ENCODE measurements at regions not wholly inside any gene's neighbourhood (a gene's known extent, or its start where the extent isn't known, plus 50 kb on each side); places are given as distances from the start of the nearest gene placed in this dataset.
"Not testable (repeated sequence)": the region's sequence is repeated elsewhere in the genome, so short reads cannot be mapped to it uniquely, and the experiment has no call there.

DNA sequence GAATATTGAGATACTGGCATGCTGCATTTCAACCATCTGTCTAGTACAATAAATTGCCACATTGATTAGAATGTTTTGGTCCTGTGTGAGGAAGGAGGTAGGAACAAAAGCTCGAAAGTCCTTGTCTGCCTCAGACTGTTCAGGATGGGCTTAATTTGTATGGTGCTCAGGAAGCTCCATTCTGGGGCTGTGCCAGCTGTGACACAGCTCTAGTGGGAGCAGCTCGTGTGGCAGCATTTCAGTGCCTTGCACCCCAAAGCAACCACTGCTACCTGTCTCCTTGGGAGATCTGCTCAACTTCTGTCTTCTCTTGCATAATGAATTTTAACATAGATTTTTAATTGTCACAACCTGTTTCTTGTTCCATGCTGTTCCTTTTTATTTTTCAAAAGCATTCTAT, 144.4 kb upstream of the THUMPD2 start:
- no peak for DNase-seq

DNA sequence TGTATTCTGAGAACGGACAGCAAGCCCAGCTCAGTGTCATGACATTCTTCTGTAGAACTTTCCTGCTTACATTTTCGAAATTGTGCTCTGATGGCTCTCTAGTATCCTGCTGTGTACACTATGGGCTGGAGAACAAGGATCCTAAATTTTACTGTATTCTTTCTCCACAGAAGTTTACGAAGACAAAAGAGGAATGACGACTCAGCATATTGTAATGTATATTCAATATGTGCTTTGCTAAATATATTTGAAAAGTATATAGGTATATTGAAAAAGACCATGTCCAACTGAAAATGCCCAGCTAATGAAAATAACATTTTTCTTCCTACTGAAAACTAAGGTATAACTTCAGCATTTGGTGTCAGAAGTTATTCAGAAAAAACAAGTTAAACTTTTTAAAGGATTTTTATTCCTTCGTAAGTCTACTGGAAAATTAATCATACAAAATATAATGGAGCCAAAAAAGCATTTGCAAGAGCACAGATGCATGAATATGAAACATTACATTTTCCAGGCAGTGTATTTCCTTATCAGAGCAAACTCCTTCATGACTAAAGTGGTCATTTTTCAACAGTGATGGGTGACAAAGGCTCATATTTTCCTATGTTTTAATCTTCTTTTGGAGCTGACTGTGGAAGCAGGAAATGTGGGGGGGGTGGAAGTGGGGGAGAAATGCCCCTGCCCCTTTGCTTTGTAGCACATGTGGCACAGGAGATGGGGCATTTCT, 143.8 kb upstream of the THUMPD2 start:
- no peak for DNase-seq

DNA sequence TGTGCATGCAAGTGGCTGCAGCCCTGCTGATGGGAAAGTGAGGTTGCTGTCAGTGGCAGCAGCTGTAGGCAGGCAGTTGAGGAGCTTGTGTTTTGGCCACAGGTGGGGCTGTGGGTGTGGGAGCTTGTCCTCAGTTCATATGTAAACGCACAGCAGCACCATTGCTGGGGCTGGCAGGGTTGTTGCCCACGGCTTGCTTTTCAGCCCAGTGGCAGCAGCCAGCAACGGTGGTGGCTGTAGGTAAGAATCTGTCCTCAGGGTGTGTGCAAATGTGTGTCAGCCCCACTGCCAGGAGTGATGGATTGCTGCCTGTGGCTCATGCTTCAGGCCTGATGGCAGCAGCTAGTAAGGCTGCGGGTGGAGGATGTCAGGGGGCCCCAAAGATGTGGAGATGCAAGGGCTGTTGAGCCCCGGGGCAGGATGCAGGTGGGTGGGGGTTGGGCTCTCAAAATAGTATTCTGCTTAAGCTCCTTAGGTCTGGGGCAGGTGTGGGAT, 141.3 kb upstream of the THUMPD2 start:
- no peak for DNase-seq

DNA sequence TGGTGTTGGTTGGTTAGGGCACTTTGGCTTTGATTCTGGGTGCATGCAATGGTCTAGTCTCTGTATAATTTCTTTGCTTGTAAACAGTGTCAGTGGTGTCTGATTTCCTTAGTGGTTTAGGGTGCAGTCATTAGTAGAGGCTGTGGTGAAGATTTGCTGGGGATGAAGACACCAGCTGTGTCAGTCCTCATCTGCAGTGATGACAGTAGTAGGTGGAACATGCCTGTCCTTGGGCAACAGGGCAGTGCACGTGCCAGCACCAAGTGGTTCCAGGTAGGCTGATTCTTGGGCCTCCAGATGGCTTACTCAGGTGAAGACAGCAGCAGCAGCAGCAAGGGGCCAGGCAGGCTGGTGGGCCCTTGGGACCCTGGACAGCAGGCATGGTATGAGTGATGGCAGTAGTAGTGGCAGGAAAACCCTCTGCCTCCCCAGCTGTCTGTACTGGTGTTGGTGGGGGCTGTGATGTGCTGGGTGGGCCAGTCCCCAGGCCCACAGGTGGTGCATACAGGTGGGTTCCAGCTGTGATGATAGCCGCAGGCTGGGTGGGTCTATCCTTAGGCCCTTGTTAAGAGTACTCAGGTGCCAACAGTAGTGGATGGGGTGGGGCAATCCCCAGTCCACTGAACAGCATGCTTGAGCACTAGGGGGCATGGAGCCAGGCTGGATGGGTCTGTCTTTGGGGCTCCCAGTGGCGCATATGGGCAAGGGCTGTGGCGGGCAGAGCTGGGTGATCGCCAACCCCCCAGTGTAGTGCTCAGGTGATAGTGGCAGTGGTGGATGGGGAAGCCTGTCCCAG, 140.7 kb upstream of the THUMPD2 start:
- no peak for DNase-seq

DNA sequence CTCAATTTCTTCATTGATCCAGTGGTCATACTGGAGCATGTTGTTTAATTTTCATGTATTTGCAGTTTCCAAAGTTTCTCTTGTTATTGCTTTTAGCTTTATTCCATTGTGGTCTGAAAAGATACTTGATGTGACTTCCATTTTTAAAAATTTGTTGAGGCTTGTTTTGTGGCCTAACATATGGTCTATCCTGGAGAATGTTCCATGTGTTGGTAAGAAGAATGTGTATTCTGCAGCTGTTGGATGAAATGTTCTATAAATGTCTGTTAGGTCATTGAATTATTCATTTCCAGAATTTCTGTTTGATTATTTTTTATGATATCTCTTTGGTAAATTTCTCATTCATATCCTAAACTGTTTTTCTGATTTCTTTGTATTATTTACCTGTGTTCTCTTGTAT, 139.8 kb upstream of the THUMPD2 start:
- no peak for DNase-seq

DNA sequence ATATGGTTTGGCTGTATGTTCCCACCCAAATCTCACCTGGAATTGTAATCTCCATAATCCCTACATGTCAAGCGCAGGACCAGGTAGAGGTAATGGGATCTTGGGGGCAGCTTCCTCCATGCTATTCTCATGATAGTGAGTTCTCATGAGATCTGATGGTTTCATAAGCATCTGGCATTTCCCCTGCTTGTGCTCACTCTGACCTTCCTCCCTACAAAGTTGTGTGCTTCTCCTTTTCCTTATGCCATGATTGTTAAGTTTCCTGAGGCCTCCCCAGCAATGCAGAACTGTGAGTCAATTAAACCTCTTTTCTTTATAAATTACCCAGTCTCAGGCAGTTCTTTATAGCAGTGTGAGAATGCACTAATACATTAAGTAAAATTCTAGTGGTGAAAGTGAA, 138.3 kb upstream of the THUMPD2 start:
- not testable (repeated sequence) for DNase-seq

- no peak for DNase-seq
These were observed 135.9 kb upstream of the THUMPD2 start for GRCh38 chr2:39914949-39915348.

- DNase-seq: peak; percentile 70
These were observed 134.8 kb upstream of the THUMPD2 start for GRCh38 chr2:39913648-39914461.

DNA sequence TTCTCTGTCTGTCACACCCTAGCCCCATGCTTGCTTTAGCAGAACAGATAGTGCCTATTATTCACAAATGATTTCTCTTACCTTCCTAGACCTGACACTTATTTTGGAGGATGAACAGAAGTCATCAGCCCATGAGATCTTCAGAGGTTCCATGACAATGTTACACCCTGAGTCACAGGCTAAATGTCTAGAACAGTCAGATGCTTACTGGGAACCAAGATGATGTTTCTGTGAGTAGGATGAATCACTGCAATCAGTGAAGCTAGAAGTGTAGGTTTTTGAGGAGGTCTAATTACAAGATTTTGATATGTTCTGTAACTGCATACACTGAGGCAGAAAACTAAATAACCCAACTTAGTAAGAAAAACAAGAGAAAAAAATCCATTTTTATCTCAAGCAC, 123.0 kb upstream of the THUMPD2 start:
- no peak for DNase-seq

- no peak for DNase-seq
These were observed 119.9 kb upstream of the THUMPD2 start for GRCh38 chr2:39898934-39899333.

GRCh38 chr2:39897273-39897672, 118.2 kb upstream of the THUMPD2 start:
- no peak for DNase-seq

GRCh38 chr2:39894082-39894481, 115.0 kb upstream of the THUMPD2 start:
- DNase-seq: no peak

DNA sequence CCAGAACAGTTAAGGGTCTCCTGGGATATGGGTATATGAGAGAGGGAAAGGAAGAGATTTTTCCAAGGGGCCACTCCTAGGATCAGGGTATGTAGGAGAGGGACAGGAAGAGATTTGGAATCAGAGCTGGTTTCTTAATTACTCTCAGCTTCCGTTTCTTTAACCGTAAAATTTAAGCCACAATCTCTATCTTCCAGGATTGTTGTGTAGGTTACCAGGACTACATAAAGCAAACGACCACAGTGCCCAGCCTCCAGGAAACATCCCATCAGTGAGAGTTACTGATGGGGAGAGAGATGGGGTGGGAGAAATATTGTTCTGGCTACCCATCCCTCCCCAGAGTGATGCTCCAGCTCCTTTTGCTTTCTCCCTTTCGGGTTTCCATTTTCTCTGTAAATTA, 114.6 kb upstream of the THUMPD2 start:
- DNase-seq: no peak

DNA sequence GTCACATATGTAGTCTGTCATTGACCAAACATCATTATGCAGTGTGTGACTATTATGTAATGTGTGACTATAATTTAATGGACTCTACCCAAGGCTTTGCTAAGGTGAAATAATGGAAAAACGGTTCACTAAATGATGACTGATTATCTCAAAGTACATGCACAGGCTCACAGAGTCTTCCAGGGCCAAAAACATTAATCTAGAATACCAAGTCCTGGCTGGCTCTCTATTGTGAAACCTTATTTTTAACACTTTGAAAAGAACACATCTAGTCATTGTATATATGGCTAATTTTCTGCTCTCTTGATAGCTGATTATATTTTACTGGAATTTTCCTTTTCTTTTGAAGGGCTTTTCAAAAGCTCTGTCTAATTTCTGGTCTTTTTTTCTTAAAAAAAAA, 102.9 kb upstream of the THUMPD2 start:
- no peak for DNase-seq

DNA sequence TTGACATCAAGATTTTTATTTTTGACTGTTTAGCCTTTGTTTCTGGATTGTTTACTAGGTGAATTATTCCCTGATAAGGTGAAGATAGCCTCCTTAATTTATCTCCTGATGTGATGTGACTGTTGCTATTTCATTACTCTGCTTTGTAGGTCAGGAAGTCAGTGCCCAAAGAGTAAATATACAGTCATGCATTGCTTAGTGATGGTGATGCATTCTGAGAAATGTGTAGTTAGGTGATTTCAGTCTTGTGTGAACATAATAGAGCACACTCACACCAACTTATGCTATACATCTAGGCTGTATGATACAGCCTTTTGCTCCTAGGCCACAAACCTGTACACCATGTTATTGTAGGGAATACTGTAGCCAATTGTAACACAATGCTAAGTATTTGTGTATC, 102.4 kb upstream of the THUMPD2 start:
- no peak for DNase-seq

GRCh38 chr2:39879001-39879400, 99.9 kb upstream of the THUMPD2 start:
- not testable (repeated sequence) for DNase-seq

DNA sequence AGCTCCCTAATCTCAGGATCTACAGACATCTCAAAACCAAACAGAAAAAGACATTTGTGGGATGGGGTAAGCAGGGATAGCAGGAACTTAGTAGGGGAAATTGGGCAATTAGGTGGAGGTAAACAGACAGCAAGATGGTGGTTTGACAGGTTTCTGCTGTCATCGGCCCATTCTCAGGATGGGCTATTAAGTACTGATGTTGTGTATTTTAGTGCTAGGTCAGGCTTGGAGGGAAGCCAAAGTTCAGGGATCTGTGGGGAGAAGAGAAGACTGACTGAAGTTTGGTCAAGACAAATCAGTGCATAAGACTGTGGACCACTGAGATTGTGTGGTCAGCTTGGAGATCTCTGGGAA, 96.8 kb upstream of the THUMPD2 start:
- no peak for DNase-seq

- no peak for DNase-seq
These were observed 96.3 kb upstream of the THUMPD2 start for GRCh38 chr2:39875182-39875913.

- no peak for DNase-seq
These were observed 95.2 kb upstream of the THUMPD2 start for GRCh38 chr2:39874236-39874635.

DNA sequence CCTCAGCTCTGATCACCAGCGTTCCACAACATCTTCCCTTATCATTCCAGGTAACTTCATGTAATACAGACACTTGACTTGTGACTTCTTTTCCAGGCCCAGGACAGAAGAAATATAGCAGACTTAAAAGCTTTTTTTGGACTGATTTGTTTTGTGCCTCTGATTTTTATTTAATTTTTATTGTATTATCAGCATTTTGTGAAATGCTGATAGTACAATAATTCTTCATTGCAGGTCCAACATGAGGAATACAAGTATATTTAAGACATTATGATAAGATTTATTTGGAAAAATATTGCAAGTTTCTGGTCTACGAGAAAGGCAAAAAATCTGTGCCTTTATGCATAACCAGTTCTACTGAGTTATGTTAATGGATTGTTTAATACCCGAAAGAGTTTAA, 94.5 kb upstream of the THUMPD2 start:
- no peak for DNase-seq

DNA sequence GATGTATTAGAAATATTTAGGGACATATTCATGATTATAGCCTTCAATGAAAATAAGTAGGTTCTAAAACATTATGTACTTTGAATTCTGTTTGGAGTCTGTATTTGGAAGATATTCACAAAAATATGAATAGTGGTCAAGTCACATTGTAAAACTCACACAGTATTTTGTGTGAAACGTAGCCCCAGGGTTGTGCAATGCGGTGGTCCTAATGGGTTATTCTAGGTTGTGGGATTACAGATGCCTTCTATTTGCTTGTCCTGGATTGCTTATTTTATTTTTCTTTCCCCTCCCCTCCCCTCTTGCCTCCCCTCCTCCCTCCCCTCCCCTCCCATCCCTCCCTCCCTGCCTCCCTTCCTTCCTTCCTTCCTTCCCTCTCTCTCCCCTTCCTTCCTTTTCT, 93.7 kb upstream of the THUMPD2 start:
- DNase-seq: no peak

DNA sequence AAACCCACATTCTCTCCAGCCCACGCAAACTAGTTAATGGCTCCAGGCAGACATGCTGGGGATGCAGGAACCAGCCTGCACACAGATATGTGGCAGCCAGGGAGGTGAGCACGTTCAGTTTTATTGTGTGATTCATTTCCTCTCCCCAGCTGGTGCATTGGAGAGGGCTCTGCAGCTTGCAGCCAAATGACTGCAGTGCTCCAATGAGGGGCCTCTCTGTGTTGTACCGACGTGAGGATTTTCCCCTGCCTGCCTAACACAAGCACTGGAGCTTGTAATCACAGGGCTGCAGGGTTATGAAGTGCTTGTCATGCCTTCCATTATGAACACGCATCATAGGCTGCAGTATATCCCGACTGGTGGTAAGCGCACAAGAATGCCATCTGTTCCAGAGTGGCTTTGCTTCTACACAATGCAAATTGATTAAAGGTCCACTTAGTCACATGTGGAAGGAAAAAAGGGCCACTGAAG, 92.3 kb upstream of the THUMPD2 start:
- no peak for DNase-seq

DNA sequence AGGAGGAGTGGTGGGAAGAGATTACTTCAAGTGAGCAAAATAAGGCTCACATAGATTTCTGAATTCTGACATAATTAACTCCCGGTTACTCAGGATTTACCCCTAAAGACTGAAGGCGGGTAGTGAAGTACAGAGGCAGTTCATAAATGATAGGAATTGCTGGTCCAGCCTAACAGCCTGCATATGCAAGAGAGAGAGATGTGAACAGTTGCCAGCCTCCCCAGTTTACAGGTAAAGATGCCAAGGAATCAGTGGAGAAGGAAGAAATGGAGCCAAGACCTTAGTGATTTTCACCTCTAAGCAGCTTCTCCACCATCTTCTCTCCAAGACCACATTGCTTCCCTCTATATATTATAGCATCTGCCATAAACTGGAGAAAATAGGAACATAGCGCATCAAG, 91.8 kb upstream of the THUMPD2 start:
- DNase-seq: no peak

All from NCI-H1105 treated with DMSO at 0.1 percent for 48 hours (cell line).